HG02870 (cell line): ENCODE measurements at regions not wholly inside any gene's neighbourhood (a gene's known extent, or its start where the extent isn't known, plus 50 kb on each side); places are given as distances from the start of the nearest gene placed in this dataset.

ENCODE experiments used
- ATAC-seq: cut with Tn5 transposase; IDR thresholded peaks from one replicate; pipeline ENCODE4 v1.9.1; 2021; ENCODE audit warnings: mild to moderate bottlenecking, moderate library complexity; ENCODE audit not compliant: unreplicated experiment

DNA sequence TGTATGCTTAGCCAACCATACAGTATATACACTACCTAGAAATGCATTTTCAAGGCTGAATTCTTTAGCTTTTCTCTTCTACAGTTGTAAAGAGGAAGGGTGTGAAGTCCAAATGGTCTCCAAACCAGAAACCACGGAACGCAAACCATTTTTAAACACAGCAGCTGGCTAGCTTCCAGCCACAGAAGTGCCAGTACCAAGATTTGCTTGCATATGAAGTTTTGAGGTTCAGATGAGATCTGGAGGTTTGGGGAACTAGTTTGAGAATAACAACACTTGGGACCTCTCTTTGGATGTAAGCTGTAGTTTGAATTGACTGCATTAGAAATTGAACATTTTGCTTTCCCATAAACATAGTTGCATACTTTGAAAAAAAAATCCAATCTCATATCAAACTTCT, 1243.5 kb downstream of the EFNB2 start:
- no peak for ATAC-seq

DNA sequence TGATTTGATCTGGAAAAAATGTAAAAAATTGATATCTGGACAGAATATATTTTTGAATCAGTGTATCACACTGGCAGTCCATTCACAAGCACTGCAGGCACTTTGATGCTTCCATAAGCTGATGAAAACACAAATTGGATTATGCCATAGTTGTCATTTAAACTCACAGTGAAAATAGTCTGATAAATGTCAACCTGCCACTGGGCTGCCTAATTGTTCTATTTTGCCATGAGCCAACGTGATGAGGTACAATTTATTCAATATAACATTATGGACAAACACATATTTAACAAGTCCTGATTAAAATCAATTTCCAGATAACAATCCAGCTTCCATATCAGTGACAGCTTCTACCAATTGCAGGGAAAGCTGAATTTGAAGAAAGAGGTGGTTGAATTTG, 1244.9 kb downstream of the EFNB2 start:
- ATAC-seq = no peak

DNA sequence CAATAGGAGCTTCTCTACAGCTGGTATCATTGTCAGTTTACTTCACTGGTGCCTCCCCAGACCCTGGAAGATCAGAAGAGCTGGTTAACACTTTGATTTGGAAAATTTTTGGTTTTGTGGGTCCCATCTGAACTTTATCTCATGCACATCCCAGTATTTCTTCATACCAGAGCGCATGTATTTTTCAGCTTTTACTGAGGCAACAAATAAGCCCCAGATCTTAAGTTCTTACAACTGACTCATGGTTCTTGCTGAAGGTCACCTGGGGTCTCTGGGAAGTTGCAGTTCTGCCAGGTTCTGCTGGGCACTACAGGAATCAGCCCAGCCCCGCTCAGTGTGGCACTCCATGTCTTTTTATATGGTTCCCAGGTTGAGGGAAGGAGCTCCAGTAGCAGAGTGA, 1249.9 kb downstream of the EFNB2 start:
- no peak for ATAC-seq

DNA sequence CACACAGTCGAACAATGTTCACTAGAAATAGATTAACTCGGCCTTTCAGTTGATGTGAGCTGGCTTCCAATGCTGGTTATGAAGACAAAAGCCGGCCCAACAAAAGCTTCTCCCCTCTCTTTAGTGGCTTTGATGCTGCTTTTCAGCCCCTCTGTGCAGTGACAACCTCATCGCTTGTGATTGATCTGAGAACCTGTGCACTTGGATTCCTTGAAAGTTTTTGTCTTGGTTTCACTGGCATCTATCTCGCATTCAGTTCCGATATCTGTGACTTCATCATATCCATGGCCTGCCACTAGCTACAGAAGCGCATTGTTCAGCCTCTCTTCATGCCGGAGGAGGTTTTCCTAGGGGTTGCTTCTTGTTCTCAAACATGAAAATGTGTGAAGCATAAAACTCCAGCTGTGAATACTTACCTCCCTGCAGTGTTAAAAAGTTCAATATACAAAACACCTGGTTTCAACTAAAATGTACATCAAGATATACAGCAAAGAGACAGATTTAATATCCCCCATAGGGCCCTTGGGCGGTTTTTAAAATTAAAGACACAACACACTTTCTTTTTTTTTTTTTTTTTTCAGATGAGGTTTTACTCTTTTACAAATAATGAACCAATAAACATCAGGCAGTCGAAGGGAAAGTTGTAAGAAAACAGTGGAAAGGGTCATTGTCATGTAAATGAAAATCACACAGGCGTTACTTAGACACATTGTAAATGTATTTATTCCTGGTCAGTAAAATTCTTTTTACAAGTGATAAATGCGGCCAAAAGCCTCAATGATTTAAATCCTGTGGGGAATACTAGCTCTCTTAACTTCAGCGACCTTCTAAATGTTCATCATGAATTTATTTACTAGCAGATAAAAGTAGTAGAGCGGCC, 1252.8 kb downstream of the EFNB2 start:
- ATAC-seq = no peak

DNA sequence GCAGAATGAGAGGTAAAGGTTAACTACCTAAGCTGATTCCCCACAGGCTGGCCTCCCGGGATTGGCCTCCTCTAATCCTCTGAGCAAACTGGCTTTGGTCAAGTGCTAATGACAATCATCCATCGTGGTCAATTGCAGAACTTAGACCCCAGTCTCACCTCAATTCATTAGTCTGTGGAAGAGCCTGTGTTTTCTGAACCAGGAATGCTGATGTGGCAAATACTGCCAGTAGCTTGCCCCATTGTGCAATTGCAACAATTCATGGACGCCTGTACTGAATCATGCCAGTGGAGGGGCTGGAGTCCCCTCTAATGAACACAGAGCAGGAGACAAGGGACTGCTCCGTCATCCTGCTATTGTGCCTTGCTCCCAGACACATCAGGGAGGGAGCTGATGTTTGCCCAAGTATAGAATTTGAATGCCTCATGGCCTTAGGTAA, 1256.5 kb downstream of the EFNB2 start:
- ATAC-seq = no peak

DNA sequence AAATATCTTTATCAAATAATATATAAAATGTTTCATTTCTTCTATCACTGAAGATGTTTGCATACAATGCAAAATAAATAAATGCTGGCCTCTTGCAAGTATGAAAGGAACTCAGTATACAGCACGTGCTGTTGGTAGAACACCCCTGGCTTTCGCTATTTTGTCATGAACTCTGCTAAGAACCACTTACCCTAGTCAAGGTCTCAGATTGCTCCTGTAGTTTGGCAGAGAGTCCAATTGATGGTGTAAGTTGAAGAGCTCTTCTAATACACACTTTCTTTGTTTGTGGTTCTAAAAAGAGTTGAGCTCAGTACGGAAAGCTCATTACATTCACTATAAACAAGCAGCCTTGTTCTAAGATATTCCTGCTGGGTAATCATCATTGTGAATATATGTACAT, 1258.9 kb downstream of the EFNB2 start:
- no peak for ATAC-seq

DNA sequence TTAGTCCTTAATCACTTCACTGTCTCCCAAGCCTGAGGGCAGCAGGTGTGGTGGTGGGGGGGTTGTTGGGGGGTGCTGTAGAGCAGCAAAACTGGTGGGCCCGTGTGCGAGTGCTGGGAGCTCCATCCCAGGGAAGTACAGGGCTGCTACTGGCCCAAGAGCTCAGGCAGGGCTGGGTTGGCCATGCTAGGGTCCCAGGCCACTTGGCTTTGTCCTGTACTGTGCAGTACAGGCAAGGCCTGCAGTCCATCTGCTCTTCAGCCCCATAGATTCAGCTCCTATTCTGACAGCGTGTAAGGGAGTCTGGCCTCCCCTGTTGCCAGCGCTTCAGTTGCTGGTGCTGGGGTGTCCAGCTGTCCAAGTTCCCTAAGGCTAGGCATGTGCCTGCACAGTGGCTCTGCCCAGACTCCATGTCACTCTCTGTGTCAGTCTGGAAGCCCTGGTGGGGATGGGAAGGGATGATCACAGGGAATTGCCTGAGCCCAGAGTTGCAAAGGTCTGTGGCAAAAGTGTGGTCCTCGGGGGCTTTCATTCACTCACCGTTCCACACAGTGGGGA, 1261.7 kb downstream of the EFNB2 start:
- no peak for ATAC-seq

DNA sequence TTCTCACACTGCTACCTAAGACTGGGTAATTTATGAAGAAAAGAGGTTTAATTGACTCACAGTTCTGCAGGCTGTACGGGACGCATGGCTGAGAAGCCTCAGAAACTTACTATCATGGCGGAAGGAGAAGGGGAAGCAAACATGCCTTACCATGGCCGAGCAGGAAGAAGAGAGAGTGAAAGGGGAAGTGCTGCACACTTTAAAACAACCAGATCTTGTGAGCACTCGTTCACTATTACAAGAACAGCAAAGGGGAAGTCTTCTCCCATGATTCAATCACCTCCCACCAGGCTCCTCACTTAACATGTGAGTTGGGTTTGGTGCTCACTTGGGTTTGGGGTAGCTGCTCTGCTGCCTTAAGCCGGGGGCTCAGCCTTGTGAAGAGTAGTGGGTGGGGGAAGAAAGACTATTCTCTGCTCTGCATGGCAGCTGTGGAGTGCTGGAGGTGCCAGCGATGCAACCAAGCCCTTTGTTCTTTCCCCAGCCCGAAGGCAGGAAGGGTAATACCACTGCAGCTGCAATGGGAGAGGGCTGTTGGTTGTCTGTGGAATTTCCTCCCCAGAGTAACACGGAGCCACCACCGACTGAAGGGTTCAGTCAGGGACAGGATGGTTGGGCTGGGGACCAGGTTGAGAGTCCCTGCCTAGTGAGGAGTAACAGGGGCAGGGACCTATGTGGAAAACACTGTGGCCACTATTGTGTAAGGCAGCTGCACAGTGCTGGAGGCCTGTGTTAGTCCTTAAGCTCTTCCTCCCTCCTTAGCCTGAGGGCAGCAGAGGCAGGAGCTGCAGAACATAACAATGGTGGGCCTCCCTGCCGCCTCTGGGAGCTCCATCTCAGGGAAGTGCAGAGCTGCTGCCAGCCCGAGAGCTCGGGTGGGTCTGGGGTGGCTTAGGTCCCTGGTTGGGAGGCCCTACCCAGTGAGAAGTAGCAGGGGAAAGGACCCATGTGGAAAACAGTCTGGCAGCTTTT, 1262.5 kb downstream of the EFNB2 start:
- no peak for ATAC-seq

DNA sequence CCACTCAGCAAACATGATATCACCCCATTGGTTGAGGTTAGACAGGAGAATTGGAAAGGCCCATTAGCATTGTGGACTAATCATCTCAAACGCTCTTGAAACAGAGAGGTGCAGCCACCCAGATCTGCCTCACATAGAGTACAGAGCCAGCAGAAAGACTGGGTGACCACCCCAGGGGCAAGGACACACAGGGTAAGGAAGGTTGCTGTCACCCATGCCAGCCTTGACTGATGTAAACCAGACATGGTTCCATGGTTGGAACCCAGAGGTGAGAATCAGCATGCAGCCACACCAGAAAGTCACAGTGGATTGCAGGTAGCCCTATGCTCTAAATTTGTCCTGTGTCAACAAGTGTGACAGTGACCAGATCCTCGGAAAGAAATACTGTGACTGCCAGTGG, 1268.8 kb downstream of the EFNB2 start:
- ATAC-seq = no peak

DNA sequence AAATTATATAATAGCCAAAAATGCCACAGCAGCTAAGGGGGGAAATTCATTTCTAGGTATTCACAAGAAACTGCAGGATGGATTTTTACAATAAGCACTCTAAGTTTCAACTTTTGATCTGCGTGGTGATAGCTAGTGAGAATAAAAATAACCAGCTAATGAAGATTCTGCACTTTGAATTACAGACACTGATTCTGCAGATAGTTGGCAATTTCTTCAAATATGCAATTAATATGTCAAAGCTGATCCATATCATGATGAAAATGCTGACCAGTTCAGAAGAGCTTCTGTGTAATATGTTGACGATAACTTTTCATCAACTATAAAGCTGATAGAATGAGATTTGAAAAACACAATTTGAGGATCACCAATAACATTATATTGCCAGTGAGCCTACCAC, 1272.9 kb downstream of the EFNB2 start:
- no peak for ATAC-seq

DNA sequence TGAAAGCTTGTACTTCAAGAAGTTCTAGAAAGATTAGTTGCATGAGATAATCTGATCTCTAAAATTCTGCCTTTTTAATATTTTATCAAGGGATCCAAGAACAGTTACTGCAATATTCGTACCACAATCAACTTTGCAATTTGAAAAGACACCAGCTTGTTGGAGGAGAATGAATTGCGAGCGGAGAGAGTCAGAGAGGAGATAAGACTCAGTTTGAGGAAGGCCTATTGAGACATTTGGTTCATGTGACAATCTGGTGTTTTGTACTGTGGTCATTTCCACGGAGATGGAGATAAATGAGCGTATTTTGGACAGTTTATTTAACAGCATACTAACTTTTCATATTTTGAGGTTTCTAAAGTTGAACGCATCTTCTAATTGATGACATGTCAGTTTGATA, 1276.0 kb downstream of the EFNB2 start:
- no peak for ATAC-seq

DNA sequence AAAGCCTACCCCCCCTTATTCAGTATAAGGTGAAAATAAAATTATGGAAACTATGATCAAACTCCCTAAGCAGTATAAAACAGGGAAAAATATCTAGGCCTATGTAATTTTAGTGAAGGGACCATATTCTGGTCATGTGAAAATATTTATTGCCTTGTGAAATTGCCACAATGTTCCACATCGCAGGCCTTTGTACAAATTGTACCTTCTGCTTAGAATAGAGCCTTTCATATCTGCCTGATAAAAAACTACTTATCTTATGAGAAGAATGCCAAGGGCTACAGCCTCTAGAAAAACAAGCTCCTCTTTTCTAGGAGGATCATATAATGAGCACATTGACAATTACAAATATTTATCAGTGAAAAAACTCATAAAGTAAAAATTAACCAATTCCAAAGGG, 1280.0 kb downstream of the EFNB2 start:
- ATAC-seq = no peak

DNA sequence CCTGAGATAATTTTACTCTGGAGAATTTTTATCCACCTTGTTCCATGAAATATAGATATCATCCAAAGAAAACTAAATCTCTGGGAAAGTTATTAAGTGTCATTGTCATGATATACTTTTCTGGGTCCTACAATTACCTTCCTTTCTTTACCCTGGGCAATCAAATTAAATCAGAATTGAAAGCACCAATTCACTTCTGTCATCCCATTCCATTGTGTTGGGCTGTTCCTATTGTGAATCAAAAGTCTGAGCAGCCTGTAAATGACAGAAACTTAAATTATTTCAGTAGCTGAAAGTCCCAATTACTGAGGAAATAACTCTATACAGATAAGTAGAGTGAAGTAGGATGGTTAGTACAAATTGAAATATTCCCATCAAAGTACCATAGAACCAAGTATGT, 1284.2 kb downstream of the EFNB2 start:
- ATAC-seq = no peak

DNA sequence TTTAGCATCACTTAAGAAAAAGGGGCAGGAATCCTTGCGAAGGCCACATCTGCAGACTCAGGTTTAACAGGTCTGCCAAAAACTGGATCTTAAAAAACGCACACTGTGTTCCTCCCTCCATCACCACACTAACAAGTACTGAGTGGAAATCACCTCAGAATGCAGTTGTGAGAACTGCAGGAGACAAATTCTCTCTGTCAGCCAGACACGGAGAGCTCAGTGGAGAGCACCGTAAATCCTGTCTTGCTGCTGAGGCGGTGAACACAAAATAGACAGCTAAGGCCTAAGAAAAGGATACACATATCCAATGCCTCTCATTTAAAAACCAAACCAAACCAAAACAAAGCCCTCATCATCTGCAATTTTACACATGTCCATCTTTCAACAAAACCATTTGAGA, 1287.6 kb downstream of the EFNB2 start:
- no peak for ATAC-seq

DNA sequence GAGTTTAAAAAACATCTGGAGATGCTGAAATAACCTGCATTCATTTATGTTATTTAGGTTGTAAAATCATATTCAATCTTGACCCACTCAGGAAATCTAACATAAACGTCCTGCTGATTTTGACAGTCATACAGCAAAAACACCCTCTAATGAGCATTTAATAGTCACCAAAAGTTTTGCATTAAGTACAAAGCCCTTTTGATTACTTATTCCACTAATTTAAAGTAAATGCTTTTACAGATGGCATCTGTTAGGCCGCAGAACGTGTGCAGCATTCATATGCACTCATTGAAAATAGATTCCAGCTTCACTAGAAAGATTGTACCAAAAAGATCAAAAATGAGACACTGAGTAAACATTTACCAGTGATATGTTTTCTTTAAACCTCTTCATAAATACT, 1295.1 kb downstream of the EFNB2 start:
- ATAC-seq = no peak

DNA sequence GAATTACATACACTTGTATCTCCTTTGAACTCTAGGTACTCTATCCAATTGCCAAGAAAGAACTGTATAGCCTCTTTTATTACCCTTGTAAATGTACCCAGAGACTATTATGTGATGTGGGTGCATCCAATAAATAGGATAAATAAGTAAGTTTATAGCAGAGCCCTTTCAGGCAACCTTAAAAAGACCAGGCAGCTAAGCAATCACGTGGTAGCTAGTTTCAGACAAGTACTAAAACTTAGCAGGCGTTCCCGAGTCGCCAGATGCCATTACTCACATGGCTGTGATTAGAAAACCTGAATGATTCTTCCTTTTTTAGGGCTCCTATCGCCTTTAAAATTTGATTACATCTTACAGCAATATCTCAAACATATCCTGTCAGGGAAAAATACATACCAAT, 1303.0 kb downstream of the EFNB2 start:
- ATAC-seq = no peak

DNA sequence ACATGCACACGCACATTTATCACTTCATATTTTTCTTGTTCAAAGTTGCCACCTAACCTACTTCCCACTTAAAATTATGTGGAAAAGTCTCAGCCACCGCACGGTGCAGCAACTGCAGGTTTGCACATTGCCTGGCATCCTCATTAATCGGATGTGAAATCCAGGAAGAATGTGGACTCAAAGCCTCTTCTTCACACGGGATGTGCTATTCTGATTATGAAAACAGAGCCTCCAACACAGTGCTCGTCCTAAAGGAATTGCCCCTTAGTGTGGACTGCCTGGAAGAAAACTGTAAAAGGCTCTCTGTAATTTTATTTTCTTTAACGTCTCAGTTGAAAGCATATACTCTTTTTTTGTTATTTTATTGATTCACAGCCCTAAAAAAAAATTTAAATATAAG, 1303.5 kb downstream of the EFNB2 start:
- ATAC-seq = no peak

DNA sequence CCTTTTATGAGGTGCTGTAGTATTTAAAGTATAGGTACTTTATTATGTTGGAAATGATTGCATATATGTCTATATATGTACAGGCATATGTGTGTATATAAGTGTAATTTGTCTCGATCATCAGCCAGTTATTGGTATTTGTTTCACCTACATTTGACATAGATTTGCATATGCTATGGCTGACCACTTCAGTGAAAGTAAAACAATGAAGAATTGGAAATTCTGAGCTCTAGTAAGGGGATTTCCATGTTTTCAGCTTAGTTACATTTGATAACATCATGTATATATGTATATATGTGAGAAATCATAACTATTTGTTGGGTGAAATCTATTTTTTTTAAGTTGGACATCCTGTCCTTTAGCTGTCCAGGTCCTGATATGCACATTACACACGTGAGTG, 1303.9 kb downstream of the EFNB2 start:
- ATAC-seq = no peak

DNA sequence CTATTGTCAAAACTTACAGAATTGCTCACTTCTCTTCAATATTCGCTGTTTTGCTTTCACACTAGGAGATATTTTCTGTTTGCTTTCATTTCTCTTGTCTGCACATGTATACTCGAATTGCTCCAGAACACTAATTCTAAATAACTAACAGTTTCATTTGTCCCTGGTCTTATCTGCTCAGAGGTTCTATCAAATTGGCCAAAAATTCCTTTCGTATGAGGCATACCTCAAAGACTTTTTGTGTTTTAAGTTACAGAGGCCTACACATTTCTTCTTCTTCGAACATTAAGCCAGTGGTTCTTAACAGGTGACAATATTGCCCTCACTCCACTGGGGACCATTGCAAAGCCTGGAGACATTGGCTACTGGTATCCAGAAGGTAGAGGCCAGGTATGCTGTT, 1314.6 kb downstream of the EFNB2 start:
- no peak for ATAC-seq

DNA sequence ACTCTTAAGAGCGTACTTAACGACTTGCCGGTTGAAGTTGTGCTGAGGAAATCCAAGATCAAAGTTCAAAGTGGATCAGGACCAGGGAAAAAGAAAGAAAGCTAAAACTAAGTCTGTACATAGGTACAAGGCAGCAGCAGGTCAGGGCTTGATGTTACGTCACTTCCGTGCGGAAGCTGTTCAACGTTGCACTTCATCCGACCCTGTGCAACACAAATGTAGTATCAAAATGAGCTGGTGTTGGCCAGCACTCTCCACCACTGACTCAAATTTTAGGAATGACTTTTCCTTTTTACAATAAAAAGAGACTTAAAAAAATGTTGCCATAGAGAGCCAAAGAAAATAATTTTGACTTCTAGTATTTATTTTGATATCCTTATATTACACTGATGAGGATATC, 1315.4 kb downstream of the EFNB2 start:
- no peak for ATAC-seq

DNA sequence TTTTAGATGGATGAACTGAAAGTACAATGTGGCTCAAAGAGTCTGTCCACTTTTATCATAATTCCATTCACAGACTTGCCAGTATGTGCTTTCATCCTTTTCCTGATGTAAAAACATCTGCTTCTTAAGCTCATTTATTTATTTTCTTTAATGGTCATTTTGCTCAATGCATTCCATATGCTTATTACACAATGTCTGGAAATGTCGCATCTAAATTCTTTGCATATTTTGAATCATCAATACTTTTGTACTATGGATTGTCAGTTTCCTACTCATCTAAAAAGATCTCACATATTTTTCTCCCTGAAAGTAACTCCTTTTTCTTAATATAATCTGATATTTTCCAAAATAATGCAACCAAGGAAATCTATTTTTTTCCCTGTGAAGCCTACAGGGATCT, 1315.8 kb downstream of the EFNB2 start:
- no peak for ATAC-seq

DNA sequence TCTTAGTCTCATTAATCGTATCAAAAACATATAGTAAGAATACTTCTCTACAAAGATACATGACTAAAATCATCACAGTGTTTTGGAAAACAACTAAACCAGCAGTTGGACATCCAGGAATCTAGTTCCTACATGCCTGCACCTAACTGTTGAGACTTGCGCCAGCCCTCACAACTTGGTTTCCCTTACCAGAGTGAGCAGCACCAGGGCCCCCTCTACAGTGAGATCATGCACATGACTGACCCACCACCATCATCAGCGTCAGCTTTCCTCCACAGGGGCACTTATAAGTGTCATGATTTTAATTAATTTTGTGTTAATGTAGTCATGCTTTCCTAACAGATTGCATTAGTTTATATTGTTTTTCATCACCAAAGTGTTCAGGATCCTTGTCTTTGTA, 1322.0 kb downstream of the EFNB2 start:
- ATAC-seq = no peak
